HG03521 (cell line): ENCODE measurements at regions not wholly inside any gene's neighbourhood (a gene's known extent, or its start where the extent isn't known, plus 50 kb on each side); places are given as distances from the start of the nearest gene placed in this dataset.
"Not testable (repeated sequence)": the region's sequence is repeated elsewhere in the genome, so short reads cannot be mapped to it uniquely, and the experiment has no call there.

Experiments
- ATAC-seq: cut with Tn5 transposase; IDR thresholded peaks from one replicate; pipeline ENCODE4 v1.9.1; 2021; ENCODE audit warnings: mild to moderate bottlenecking, moderate library complexity; ENCODE audit not compliant: unreplicated experiment

GRCh38 chr4:79561751-79562150 lies 153.7 kb upstream of the GK2 start:
- no peak for ATAC-seq

DNA sequence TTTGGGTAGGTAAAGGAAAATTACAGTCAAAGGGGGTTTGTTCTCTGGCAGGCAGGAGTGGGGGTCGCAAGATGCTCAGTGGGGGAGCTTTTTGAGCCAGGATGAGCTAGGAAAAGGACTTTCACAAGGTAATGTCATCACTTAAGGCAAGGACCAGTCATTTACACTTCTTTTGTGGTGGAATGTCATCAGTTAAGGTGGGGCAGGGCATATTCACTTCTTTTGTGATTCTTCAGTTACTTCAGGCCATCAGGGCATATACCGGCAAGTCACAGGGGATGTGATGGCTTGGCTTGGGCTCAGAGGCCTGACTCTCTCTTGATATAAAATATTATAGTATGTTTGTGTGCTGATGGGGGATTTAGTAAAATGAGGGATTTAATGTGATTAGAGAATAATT lies 151.4 kb upstream of the GK2 start:
- ATAC-seq: not testable (repeated sequence)

GRCh38 chr4:79552311-79552710 lies 144.3 kb upstream of the GK2 start:
- no peak for ATAC-seq

DNA sequence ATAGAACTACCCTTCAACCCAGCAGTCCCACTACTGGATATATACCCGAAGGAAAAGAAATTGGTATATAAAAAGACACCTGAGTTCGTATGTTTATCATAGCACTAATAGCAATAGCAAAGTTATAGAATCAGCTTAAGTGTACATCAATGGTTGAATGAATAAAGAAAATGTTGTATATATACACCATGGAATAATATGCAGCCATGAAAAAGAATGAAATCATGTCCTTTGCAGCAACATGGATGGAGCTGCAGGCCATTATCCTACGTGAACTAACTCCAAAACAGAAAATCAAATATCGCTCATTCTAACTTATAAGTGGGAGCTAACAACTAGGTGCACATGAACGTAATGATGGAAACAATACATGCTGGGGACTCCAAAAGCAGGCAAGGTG lies 143.5 kb upstream of the GK2 start:
- ATAC-seq: no peak

DNA sequence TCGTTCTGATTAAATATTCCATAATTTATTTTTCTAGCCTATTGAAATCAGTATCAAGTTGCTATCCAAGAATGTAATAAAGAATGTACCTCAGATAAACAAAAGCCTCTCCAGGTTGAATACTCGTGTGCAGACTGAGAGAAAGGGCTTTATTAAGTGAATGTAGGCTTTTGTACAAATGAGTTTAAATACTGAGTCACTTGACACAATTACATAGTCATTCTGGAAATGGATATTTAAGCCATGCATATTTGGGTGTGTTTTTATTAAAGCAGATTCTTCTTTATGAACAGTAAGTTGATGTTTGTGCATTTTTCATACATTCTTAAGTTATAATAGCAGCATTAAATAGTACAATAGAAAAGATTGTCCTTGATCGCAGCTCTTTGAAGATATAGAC lies 139.8 kb upstream of the GK2 start:
- ATAC-seq: no peak

DNA sequence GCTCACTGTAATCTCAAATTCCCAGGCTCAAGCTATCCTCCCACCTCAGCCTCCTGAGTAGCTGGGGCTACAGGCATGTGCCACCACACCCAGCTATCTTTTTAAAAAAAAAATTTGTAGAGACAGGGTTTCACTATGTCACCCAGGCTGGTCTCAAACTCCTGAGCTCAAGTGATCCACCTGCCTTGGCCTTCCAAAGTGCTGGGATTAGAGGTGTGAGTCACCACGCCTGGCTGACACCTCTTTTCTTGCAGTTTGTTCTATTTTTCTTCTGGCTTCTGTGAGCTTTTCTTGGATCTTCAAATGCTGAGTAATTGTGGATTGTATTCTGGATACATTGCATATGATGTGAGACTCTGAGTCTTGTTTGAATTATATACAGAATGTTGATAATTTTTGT lies 137.3 kb upstream of the GK2 start:
- ATAC-seq: not testable (repeated sequence)

DNA sequence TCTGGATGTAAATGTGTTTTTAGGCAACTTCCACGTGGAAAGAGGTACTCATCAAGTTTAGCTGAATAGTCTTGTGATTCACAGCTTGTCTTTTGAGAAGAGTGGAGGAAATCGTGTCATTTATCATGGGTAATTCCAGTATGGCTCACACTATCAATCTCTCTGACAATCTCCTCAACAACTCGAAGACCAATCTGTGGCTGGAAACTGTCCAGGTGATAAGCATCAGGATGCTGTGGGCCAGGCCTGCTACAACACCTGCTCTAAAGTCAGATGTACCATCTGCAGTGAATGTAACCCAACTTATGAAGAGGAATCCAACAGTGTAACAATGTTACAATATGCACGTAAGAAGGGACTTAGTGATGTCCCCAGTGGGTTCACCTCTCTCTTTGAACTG lies 132.1 kb upstream of the GK2 start:
- no peak for ATAC-seq

GRCh38 chr4:79535516-79535915 lies 127.5 kb upstream of the GK2 start:
- no peak for ATAC-seq

- ATAC-seq: no peak
These were observed 120.2 kb upstream of the GK2 start for GRCh38 chr4:79528241-79528706.

DNA sequence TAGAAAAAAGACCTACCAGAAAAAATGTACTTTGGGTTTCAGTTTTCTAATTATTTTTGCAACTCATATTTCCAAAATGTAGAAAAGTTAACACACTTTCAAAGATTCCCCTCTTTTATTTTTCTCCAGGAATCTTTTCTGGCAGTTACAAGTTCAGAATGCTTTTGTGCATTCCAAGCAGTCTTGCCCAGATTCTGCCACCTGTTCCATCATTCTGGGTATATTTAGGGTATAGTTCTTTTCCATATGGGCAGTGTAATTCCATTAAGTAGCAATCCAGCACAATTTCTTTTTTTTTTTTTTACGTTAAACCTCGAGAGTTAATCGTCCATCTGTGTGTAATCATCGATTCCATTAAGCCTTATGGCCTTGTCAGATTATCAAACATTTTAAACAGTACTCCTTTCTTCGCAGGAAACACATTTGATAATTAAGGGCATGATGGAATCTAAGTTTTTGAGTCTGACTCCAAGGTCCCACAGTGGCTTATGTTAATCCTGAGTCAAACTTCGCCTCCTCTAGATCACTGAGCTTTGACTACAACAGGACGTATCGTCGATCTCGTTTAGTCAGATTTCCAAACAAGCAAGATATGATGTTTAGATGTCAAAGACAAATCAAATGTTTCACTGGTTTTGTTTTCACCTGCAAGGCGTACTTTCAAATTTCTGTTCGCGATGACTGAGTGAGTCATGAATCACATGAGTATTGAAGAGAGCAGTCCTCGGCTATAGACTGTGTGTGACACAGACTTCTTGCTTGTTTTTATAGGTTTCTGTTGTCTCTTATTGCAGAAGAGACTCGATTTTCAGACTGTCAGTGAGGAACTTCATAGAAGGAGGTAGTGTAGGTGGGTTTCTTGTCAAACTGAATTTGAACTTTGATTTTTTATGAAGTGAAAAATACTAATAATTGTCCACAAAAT lies 118.9 kb upstream of the GK2 start:
- no peak for ATAC-seq

DNA sequence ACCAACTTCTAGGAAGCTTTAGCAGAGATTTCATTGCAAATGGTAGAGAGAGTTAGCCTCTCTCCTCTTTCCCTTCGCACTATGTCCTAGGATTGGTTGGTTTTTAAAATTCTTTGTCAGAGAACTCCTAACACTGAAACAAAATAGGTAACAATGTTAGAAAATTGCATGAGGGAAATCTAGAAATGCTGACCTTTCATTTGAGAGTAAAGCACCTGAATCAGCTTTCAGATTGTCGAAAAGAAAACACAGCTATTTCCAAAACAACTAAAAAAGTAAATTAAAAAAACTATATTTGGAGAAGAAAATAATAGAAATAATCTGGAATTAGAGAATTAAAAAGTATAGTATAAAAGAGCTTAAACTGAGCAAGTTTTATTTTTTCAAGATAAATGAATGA lies 108.1 kb upstream of the GK2 start:
- ATAC-seq: no peak

DNA sequence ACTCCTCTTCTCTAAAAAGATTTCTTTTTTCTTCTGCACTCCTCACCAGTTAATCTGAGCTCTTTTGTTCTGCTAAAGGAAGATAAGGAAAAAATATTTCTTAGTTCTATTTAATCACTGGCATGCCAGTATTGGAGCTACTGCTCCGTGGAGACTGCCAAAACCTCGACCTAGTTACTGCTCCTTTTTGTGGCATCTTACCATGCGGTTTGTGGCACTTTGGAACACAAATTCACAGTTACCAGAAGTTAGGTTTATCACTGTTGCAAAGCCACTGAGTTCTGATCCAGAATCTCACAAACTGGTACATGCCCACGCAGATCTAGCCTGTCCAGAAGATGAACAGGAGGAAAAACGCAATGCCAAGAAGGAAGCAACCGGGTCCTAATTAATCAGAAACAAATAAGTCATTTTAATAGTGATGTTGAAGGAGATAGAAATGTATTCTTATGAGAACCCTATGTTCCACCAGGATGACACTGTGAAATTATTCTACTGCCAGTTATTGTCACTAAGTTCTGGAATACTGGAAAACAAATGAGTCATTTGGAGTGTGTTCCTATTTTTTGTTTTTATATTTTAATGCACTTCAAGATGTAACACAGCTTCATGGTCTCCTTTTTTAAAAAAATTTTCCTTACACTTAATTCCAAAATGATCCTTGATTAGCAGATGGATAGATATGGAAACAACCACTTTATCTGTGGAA lies 106.7 kb upstream of the GK2 start:
- no peak for ATAC-seq

- no peak for ATAC-seq
These were observed 105.5 kb upstream of the GK2 start for GRCh38 chr4:79513576-79513975.

DNA sequence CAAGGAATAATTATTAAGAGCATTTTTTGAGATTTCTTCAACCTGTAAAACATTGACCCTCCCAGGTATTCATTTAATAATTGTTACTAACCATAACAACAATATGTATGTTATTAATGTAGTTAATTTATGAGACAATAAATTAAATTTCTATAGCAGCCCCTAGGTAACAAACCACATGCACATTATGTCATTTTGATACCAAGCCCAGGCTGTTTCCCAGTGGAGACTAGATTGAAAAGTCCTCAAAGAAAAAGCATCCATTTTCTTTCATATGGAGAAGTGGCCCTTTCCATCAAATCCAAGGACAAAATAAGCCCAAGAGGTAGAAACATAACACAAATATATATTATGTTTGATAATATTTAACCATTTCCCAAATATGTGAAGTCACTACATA lies 104.3 kb upstream of the GK2 start:
- ATAC-seq: no peak

DNA sequence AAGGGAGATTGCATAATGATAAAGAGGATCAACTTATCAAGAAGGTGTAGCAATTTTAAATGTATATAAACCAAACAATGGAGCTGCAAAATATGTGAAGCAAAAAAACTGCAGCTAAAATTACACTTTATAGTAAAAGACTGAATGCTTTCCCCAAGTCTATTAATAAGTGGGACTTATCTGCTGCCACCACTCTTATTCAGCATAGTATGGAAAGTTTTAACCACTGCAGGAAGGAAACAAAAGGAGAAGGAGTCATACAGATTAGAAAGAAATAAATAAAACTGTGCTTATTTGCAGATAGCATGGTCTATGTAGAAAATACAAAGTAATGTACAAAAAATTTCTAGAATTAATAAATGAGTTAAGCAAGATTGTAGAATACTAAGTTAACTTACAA lies 94.1 kb upstream of the GK2 start:
- ATAC-seq: no peak

DNA sequence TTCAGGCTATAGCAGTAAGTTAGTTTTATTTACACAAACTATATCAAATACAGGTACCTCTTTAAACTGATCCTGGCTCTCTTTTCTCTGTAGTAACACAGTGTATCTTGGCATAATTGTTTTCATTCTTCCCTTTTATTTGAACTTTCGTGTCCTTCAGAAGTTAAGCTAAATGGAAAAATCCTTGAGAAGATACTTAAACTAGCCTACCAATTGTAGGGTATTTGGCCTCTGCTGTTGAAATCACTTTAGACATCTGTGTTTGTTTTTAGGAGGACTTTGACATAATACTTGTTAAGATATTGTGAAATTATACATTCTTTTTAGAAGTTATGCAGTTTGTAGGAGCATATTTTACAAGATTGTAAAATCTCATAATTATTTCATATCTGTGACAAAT lies 90.3 kb upstream of the GK2 start:
- no peak for ATAC-seq

GRCh38 chr4:79497001-79497400 lies 89.0 kb upstream of the GK2 start:
- ATAC-seq: no peak

GRCh38 chr4:79495447-79495846 lies 87.4 kb upstream of the GK2 start:
- no peak for ATAC-seq

- ATAC-seq: no peak
These were observed 84.1 kb upstream of the GK2 start for GRCh38 chr4:79492148-79492547.

DNA sequence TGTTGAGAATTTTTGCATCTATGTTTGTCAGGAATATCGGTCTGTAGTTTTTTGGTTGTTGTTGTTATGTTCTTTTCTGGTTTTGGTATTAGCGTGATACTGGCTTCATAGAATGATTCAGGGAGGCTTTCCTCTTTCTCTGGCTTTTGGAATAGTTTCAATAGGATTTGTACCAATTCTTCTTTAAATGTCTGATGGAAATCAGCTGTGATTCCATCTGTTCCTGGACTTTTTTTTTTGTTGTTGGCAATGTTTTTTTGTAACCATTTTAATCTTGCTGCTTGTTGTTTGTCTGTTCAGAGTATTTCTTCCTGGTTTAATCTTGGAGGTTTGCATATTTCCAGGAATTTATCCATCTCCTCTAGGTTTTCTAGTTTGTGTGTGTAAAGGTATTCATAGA lies 81.5 kb upstream of the GK2 start:
- no peak for ATAC-seq

- no peak for ATAC-seq
These were observed 68.2 kb upstream of the GK2 start for GRCh38 chr4:79476196-79476595.

- ATAC-seq: no peak
These were observed 65.4 kb upstream of the GK2 start for GRCh38 chr4:79473439-79473724.
